Parathyroid adenoma (tissue), 2 donors: ENCODE measurements at regions not wholly inside any gene's neighbourhood (a gene's known extent, or its start where the extent isn't known, plus 50 kb on each side); places are given as distances from the start of the nearest gene placed in this dataset.
"Not testable (repeated sequence)": the region's sequence is repeated elsewhere in the genome, so short reads cannot be mapped to it uniquely, and the experiment has no call there.

Experiments used
- H2AFZ ChIP-seq: fragments of 300-600 bp; sonication (generic); one replicate; pipeline ENCODE4 v1.7.0; 2017; ENCODE audit warnings: antibody characterized with exemption, mild to moderate bottlenecking
- H3K27ac ChIP-seq: fragments of 300-600 bp; sonication (generic); one replicate; pipeline ENCODE4 v1.7.0; 2017
- H3K27me3 ChIP-seq: fragments of 300-600 bp; sonication (generic); one replicate; pipeline ENCODE4 v1.7.0; 2017; ENCODE audit warnings: low read length; ENCODE audit not compliant: control insufficient read depth, insufficient read depth
- H3K36me3 ChIP-seq: fragments of 300-600 bp; sonication (generic); one replicate; pipeline ENCODE4 v1.7.0; 2017; ENCODE audit warnings: low read length; ENCODE audit not compliant: control insufficient read depth, insufficient read depth
- H3K4me1 ChIP-seq: fragments of 300-600 bp; sonication (generic); one replicate; pipeline ENCODE4 v1.7.0; 2017; ENCODE audit warnings: control low read depth
- H3K4me2 ChIP-seq: fragments of 300-600 bp; sonication (generic); one replicate; pipeline ENCODE4 v1.7.0; 2017; ENCODE audit warnings: low read length
- H3K4me3 ChIP-seq: fragments of 300-600 bp; sonication (generic); one replicate; pipeline ENCODE4 v1.7.0; 2017; ENCODE audit warnings: low read depth, low read length
- H3K79me2 ChIP-seq: fragments of 300-600 bp; sonication (generic); one replicate; pipeline ENCODE4 v1.7.0; 2017; ENCODE audit warnings: control low read depth
- H3K9ac ChIP-seq: fragments of 300-600 bp; sonication (generic); one replicate; pipeline ENCODE4 v1.7.0; 2017; ENCODE audit warnings: mild to moderate bottlenecking
- H3K9me3 ChIP-seq: fragments of 300-600 bp; sonication (generic); one replicate; pipeline ENCODE4 v1.7.0; 2017; ENCODE audit warnings: low read length; ENCODE audit not compliant: control insufficient read depth
- CTCF ChIP-seq: fragments of 300-600 bp; sonication (generic); IDR thresholded peaks from one replicate; pipeline ENCODE4 v1.7.0; 2017; ENCODE audit warnings: antibody characterized with exemption, mild to moderate bottlenecking
- donor health status: primary hyperparathyroidism.

- Histone ChIP-seq H3K36me3 (no peaks in the 10 kb centered on the region), H2AFZ (no peak overlapping the region), H3K79me2 (no peaks in the 10 kb centered on the region), H3K4me1 (no peaks in the 10 kb centered on the region), H3K27me3 (no peaks in the 10 kb centered on the region), H3K9me3 (no peaks in the 10 kb centered on the region), H3K4me2 (no peak overlapping the region), H3K9ac (no peak overlapping the region), H3K4me3 (no peak overlapping the region), H3K27ac (no peak overlapping the region)
- no peak for TF ChIP-seq CTCF
These were observed 1112.4 kb upstream of the CNTN5 start for GRCh38 chr11:97908354-97908753.

GRCh38 chr11:97909614-97910399 is 1110.9 kb upstream of the CNTN5 start:
- Histone ChIP-seq H3K36me3 (no peaks in the 10 kb centered on the region), H3K27ac (no peak overlapping the region)
- TF ChIP-seq CTCF = no peak

GRCh38 chr11:97912629-97913028 is 1108.1 kb upstream of the CNTN5 start:
- Histone ChIP-seq H2AFZ (no peak overlapping the region), H3K79me2 (no peaks in the 10 kb centered on the region), H3K27me3 (no peaks in the 10 kb centered on the region), H3K27ac (no peak overlapping the region), H3K4me2 (no peak overlapping the region), H3K4me3 (no peak overlapping the region), H3K9me3 (no peaks in the 10 kb centered on the region), H3K36me3 (no peaks in the 10 kb centered on the region), H3K4me1 (no peaks in the 10 kb centered on the region), H3K9ac (no peak overlapping the region)
- no peak for TF ChIP-seq CTCF

More at GRCh38 chr11:97909614-97910399, 1110.9 kb upstream of the CNTN5 start:
- no peaks in the 10 kb centered on the region for H3K27me3 ChIP-seq
- no peaks in the 10 kb centered on the region for H3K9me3 ChIP-seq
- H3K9ac ChIP-seq = no peak overlapping the region
- no peak overlapping the region for H3K4me2 ChIP-seq
- H3K4me1 ChIP-seq = no peaks in the 10 kb centered on the region
- no peak overlapping the region for H2AFZ ChIP-seq
- no peak overlapping the region for H3K4me3 ChIP-seq
- no peaks in the 10 kb centered on the region for H3K79me2 ChIP-seq

GRCh38 chr11:97922933-97923332 is 1097.8 kb upstream of the CNTN5 start:
- not testable (repeated sequence) for H3K27me3 ChIP-seq, H3K27ac ChIP-seq, H3K36me3 ChIP-seq, H3K79me2 ChIP-seq, H3K4me1 ChIP-seq, H3K4me2 ChIP-seq, H3K4me3 ChIP-seq, H3K9ac ChIP-seq, H3K9me3 ChIP-seq, H2AFZ ChIP-seq

GRCh38 chr11:97934572-97935208 is 1086.1 kb upstream of the CNTN5 start:
- Histone ChIP-seq H3K27ac (no peak overlapping the region), H3K27me3 (no peaks in the 10 kb centered on the region), H3K36me3 (no peaks in the 10 kb centered on the region), H2AFZ (no peak overlapping the region), H3K4me2 (no peak overlapping the region), H3K9me3 (no peaks in the 10 kb centered on the region), H3K4me1 (no peaks in the 10 kb centered on the region), H3K79me2 (no peaks in the 10 kb centered on the region), H3K4me3 (no peak overlapping the region), H3K9ac (no peak overlapping the region)
- TF ChIP-seq CTCF = no peak
